Endodermal cell (in vitro differentiated cells): ENCODE measurements at regions not wholly inside any gene's neighbourhood (a gene's known extent, or its start where the extent isn't known, plus 50 kb on each side); places are given as distances from the start of the nearest gene placed in this dataset.

Source experiments
- DNase-seq: peaks from one replicate; pipeline ENCODE4 v3.0.0-alpha.2; 2017
- H3K27ac ChIP-seq: 2 replicates; pipeline ENCODE4 v1.5.1; 2013; ENCODE audit warnings: mild to moderate bottlenecking, low read depth, low read length, moderate library complexity
- H3K27me3 ChIP-seq: 2 replicates; pipeline ENCODE4 v1.6.1; 2013; ENCODE audit warnings: mild to moderate bottlenecking, low read length, moderate library complexity; ENCODE audit not compliant: insufficient read depth, control insufficient read depth, poor library complexity, severe bottlenecking
- H3K36me3 ChIP-seq: 2 replicates; pipeline ENCODE4 v1.7.0; 2013; ENCODE audit warnings: mild to moderate bottlenecking, low read length, moderate library complexity; ENCODE audit not compliant: control insufficient read depth, insufficient read depth
- H3K4me1 ChIP-seq: one replicate; pipeline ENCODE4 v1.7.0; 2013; ENCODE audit warnings: low read length; ENCODE audit not compliant: control insufficient read depth, insufficient read depth
- H3K4me3 ChIP-seq: 2 replicates; pipeline ENCODE4 v1.5.1; 2013; ENCODE audit warnings: mild to moderate bottlenecking, low read length, moderate library complexity
- H3K9ac ChIP-seq: 2 replicates; pipeline ENCODE4 v1.6.1; 2013; ENCODE audit warnings: mild to moderate bottlenecking, low read length, moderate library complexity; ENCODE audit not compliant: poor library complexity, severe bottlenecking; ENCODE audit errors: extremely low read depth
- H3K9me3 ChIP-seq: 2 replicates; pipeline ENCODE4 v1.6.1; 2013; ENCODE audit warnings: mild to moderate bottlenecking, low read length, moderate library complexity; ENCODE audit not compliant: control insufficient read depth
- H3K27ac Mint-ChIP-seq: 2 replicates; pipeline ENCODE4 v1.8.0; 2020; ENCODE audit warnings: mixed read lengths
- H3K27me3 Mint-ChIP-seq: 2 replicates; pipeline ENCODE4 v1.8.0; 2021; ENCODE audit warnings: mild to moderate bottlenecking, mixed read lengths; ENCODE audit not compliant: insufficient read depth
- H3K36me3 Mint-ChIP-seq: 2 replicates; pipeline ENCODE4 v1.8.0; 2020; ENCODE audit warnings: low read depth, mixed read lengths
- H3K4me1 Mint-ChIP-seq: 2 replicates; pipeline ENCODE4 v1.8.0; 2020; ENCODE audit warnings: mixed read lengths
- H3K4me3 Mint-ChIP-seq: 2 replicates; pipeline ENCODE4 v1.8.0; 2020; ENCODE audit warnings: mild to moderate bottlenecking, moderate library complexity, mixed read lengths
- H3K9me3 Mint-ChIP-seq: 2 replicates; pipeline ENCODE4 v1.8.0; 2020; ENCODE audit warnings: mild to moderate bottlenecking, mixed read lengths
- whole genome bisulfite sequencing, 2 experiments: methylation state at CpG; one replicate each; pipeline versions ENCODE4 v1.1.5 to v1.1.7; 2013; ENCODE audit warnings: missing lambda C conversion rate in 2 of 2, mixed read lengths in 1 of 2; ENCODE audit not compliant: insufficient coverage in 1 of 2, insufficient read length in 1 of 2; 5-methylcytosine and 5-hydroxymethylcytosine counted together
- TF ChIP-seq, protein P1 (sequence below): fragments of 200-600 bp; sonication (generic); conservative IDR thresholded peaks from 2 replicates; pipeline ENCODE4 v1.5.0; 2021; ENCODE audit warnings: antibody characterized with exemption, mild to moderate bottlenecking

DNA sequence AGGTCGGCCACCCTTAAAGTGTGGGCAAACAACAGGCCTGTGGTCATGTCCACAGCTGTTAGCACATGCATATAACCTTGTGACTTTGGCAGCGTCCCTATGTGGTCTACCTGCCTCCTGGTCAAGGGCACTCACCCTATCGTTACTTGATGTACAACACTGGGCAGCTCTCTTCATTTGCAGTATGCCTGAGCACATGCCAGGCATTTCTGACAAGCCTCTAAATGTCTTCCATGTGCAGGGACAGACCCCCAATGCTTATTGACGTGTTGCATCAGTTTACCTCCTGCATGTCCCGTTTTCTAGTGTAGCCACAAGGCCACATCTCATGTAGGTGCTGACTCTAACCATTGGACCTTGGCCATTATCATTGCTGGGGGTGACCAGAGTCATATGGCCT, 731.7 kb upstream of the MIR17HG start:
- TF ChIP-seq, protein P1, sequence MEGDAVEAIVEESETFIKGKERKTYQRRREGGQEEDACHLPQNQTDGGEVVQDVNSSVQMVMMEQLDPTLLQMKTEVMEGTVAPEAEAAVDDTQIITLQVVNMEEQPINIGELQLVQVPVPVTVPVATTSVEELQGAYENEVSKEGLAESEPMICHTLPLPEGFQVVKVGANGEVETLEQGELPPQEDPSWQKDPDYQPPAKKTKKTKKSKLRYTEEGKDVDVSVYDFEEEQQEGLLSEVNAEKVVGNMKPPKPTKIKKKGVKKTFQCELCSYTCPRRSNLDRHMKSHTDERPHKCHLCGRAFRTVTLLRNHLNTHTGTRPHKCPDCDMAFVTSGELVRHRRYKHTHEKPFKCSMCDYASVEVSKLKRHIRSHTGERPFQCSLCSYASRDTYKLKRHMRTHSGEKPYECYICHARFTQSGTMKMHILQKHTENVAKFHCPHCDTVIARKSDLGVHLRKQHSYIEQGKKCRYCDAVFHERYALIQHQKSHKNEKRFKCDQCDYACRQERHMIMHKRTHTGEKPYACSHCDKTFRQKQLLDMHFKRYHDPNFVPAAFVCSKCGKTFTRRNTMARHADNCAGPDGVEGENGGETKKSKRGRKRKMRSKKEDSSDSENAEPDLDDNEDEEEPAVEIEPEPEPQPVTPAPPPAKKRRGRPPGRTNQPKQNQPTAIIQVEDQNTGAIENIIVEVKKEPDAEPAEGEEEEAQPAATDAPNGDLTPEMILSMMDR: no peak
- H3K4me3 ChIP-seq: no peak overlapping the region
- Mint-ChIP-seq H3K9me3 (peaks cover 17% of the 10 kb centered on the region), H3K4me3 (no peak overlapping the region), H3K27me3 (no peaks in the 10 kb centered on the region), H3K4me1 (peaks cover 11% of the 10 kb centered on the region), H3K27ac (no peak overlapping the region), H3K36me3 (no peaks in the 10 kb centered on the region)
- peaks cover 16% of the 10 kb centered on the region for H3K9me3 ChIP-seq
- WGBS, 2 experiments: 89 to 93% methylated on average over 5 of the region's 5 CpGs
- H3K4me1 ChIP-seq: no peaks in the 10 kb centered on the region
- no peak for DNase-seq
- no peaks in the 10 kb centered on the region for H3K27me3 ChIP-seq
- H3K36me3 ChIP-seq: no peaks in the 10 kb centered on the region
- no peak overlapping the region for H3K27ac ChIP-seq
- H3K9ac ChIP-seq: no peak overlapping the region

DNA sequence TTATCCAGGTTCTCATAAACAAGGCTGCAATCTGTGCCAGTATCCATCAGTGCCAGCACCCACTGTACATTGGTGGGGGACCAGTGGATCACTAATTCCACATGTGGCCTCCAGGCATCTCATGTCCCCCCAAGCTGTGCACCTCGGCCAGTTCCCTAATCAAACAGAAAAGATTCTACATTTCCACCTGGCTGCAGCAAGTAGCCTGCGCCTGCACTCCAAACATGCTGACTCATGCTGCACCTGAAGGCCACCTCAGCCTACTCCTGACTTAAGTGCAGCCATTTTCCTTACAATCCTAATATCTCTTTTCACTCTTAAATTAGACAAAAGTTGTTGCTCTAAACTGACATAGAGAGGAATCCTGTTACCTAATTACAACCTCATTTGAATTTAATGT, 729.4 kb upstream of the MIR17HG start:
- H3K36me3 ChIP-seq: no peaks in the 10 kb centered on the region
- no peak overlapping the region for H3K9ac ChIP-seq
- TF ChIP-seq, protein P1: no peak
- DNase-seq: no peak
- peaks cover 6% of the 10 kb centered on the region for H3K4me1 Mint-ChIP-seq
- H3K36me3 Mint-ChIP-seq: no peaks in the 10 kb centered on the region
- H3K9me3 ChIP-seq: peaks cover 16% of the 10 kb centered on the region
- H3K4me3 Mint-ChIP-seq: no peak overlapping the region
- no peaks in the 10 kb centered on the region for H3K4me1 ChIP-seq
- H3K27me3 ChIP-seq: no peaks in the 10 kb centered on the region
- peaks cover 17% of the 10 kb centered on the region for H3K9me3 Mint-ChIP-seq
- no peak overlapping the region for H3K4me3 ChIP-seq
- no peak overlapping the region for H3K27ac ChIP-seq
- 95% methylated on average over 2 of the region's 2 CpGs; no CpG with 5 or more reads in 1 of the 2 experiments for WGBS, 2 experiments
- H3K27ac Mint-ChIP-seq: no peak overlapping the region
- no peaks in the 10 kb centered on the region for H3K27me3 Mint-ChIP-seq

DNA sequence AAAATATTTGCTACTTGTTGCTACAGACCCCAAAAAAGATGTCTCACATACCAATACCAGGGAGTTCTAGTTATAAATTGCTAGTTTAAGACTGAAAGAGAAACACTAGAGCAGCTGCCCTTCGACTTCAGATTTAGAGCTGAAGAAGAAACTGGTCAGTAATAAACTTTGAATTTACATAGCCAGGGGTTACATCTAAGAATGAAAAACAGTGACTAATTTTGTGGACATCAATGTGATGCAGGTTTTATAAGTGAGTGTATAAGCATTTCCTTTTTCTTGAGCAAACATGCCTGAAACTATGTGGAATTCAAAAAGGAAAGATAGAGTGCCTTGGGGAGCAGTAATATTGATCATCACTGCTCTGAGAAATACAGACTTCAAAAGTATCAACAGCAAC, 724.9 kb upstream of the MIR17HG start:
- Mint-ChIP-seq H3K9me3 (peaks cover 14% of the 10 kb centered on the region), H3K4me1 (no peaks in the 10 kb centered on the region), H3K4me3 (no peak overlapping the region), H3K27me3 (no peaks in the 10 kb centered on the region), H3K27ac (no peak overlapping the region), H3K36me3 (no peaks in the 10 kb centered on the region)
- no peaks in the 10 kb centered on the region for H3K4me1 ChIP-seq
- H3K4me3 ChIP-seq: no peak overlapping the region
- no peak overlapping the region for H3K9ac ChIP-seq
- H3K9me3 ChIP-seq: peaks cover 14% of the 10 kb centered on the region
- no peak for DNase-seq
- H3K36me3 ChIP-seq: no peaks in the 10 kb centered on the region
- TF ChIP-seq, protein P1: no peak
- H3K27me3 ChIP-seq: no peaks in the 10 kb centered on the region
- 83 to 97% methylated on average over 1 of the region's 1 CpG for WGBS, 2 experiments
- no peak overlapping the region for H3K27ac ChIP-seq
